A549 (cell line): ENCODE measurements at regions not wholly inside any gene's neighbourhood (a gene's known extent, or its start where the extent isn't known, plus 50 kb on each side); places are given as distances from the start of the nearest gene placed in this dataset.

Experiments
- ATAC-seq, 2 experiments: fragments of 200-7000 bp in 1 of 2; fragments of >200 bp in 1 of 2; cut with Nextera tagmentation in 1 of 2; cut with Tn5 transposase in 1 of 2; 3 replicates each; pipeline versions ENCODE4 v1.8.0 to v1.9.1; 2018 to 2020; ENCODE audit warnings: mild to moderate bottlenecking in 1 of 2, moderate library complexity in 1 of 2
- CTCF ChIA-PET: fragments of 300-600 bp; sonication (Branson Sonifier 250); formaldehyde crosslinking; extraction: SDS; loops from one replicate; lab custom pipeline; 2021; ENCODE audit warnings: antibody characterized with exemption, inconsistent platforms; lab: Yijun Ruan, JAX
- POLR2A ChIA-PET: fragments of 350-600 bp; formaldehyde crosslinking; extraction: SDS; loops from one replicate; lab custom pipeline; 2021; ENCODE audit warnings: antibody characterized with exemption, inconsistent platforms; lab: Yijun Ruan, JAX
- DNase-seq, 2 experiments: peaks; one replicate each; pipeline versions ENCODE4 v3.0.0 to v3.0.0-alpha.2; 2011 to 2016; ENCODE audit warnings: low read depth in 1 of 2, low spot score in 1 of 2
- FAIRE-seq: peaks from 2 replicates; lab custom pipeline; 2011; peaks lifted over from hg19 to GRCh38; lab: Jason Lieb, UNC
- H3K27ac ChIP-seq, 2 experiments: fragments of >200 bp; sonication (Bioruptor Twin); formaldehyde crosslinking; 3 replicates each; pipeline ENCODE4 v1.5.1; 2016 to 2017
- H3K4me1 ChIP-seq: fragments of >200 bp; sonication (Bioruptor Twin); formaldehyde crosslinking; 3 replicates; pipeline ENCODE4 v1.6.1; 2016
- H3K4me2 ChIP-seq: fragments of >200 bp; sonication (Bioruptor Twin); formaldehyde crosslinking; 3 replicates; pipeline ENCODE4 v1.6.1; 2016
- H3K4me3 ChIP-seq: fragments of >200 bp; sonication (Bioruptor Twin); formaldehyde crosslinking; 3 replicates; pipeline ENCODE4 v1.5.1; 2016
- H3K9me3 ChIP-seq: fragments of >200 bp; sonication (Bioruptor Twin); formaldehyde crosslinking; 3 replicates; pipeline ENCODE4 v1.6.1; 2016
- BCL3 ChIP-seq: fragments of >200 bp; sonication (Bioruptor Twin); formaldehyde crosslinking; IDR thresholded peaks from 3 replicates; pipeline ENCODE4 v1.6.1; 2016
- CBX2 ChIP-seq: fragments of 200-600 bp; sonication (generic); IDR thresholded peaks from 2 replicates; pipeline ENCODE4 v1.6.1; 2016; ENCODE audit warnings: low read depth, mild to moderate bottlenecking, borderline replicate concordance
- CEBPB ChIP-seq, 2 experiments: fragments of >200 bp in 1 of 2; sonication (Bioruptor Twin) in 1 of 2; formaldehyde crosslinking in 1 of 2; IDR thresholded peaks; 2 replicates each; pipeline ENCODE4 v1.6.1; 2012 to 2016
- CHD2 ChIP-seq: fragments of 150-350 bp; IDR thresholded peaks from 2 replicates; pipeline ENCODE4 v1.6.1; 2014; ENCODE audit warnings: low read length; ENCODE audit not compliant: partially characterized antibody
- EHF ChIP-seq: fragments of 250-450 bp; sonication (Bioruptor Pico); IDR thresholded peaks from 2 replicates; pipeline ENCODE4 v1.5.0; 2020; ENCODE audit warnings: mild to moderate bottlenecking
- FOSB ChIP-seq: fragments of 250-450 bp; sonication (Bioruptor Pico); IDR thresholded peaks from 2 replicates; pipeline ENCODE4 v1.5.0; 2020; ENCODE audit warnings: mild to moderate bottlenecking, moderate library complexity
- GATA3 ChIP-seq: IDR thresholded peaks from 2 replicates; pipeline ENCODE4 v1.6.1; 2012; ENCODE audit warnings: borderline replicate concordance
- HDAC2 ChIP-seq: fragments of 200-600 bp; sonication (generic); IDR thresholded peaks from 2 replicates; pipeline ENCODE4 v1.6.1; 2016
- HES2 ChIP-seq: fragments of >200 bp; sonication (Bioruptor Twin); formaldehyde crosslinking; IDR thresholded peaks from 2 replicates; pipeline ENCODE4 v1.6.1; 2016
- HOXA7 ChIP-seq: fragments of 250-450 bp; sonication (Bioruptor Pico); IDR thresholded peaks from 2 replicates; pipeline ENCODE4 v1.5.0; 2020; ENCODE audit warnings: mild to moderate bottlenecking, moderate library complexity
- HOXB13 ChIP-seq: fragments of 250-450 bp; sonication (Bioruptor Pico); IDR thresholded peaks from 2 replicates; pipeline ENCODE4 v1.5.0; 2020; ENCODE audit warnings: low read depth, mild to moderate bottlenecking, moderate library complexity
- HOXB5 ChIP-seq: fragments of 250-450 bp; sonication (Bioruptor Pico); IDR thresholded peaks from 2 replicates; pipeline ENCODE4 v1.5.0; 2020; ENCODE audit warnings: mild to moderate bottlenecking, moderate library complexity
- KDM5A ChIP-seq: fragments of 200-600 bp; sonication (generic); IDR thresholded peaks from 2 replicates; pipeline ENCODE4 v1.6.1; 2016; ENCODE audit warnings: antibody characterized with exemption, mild to moderate bottlenecking
- MYC ChIP-seq: IDR thresholded peaks from 2 replicates; pipeline ENCODE4 v1.6.1; 2012; ENCODE audit warnings: mild to moderate bottlenecking, inconsistent platforms, low read length, improper control_type of control experiment, borderline replicate concordance
- NFE2L2 ChIP-seq: fragments of 150-350 bp; conservative IDR thresholded peaks from 2 replicates; pipeline ENCODE4 v1.6.1; 2014; ENCODE audit warnings: low read length
- NPAS2 ChIP-seq: fragments of 250-450 bp; sonication (Bioruptor Pico); IDR thresholded peaks from 2 replicates; pipeline ENCODE4 v1.8.0; 2022; ENCODE audit warnings: mild to moderate bottlenecking, moderate library complexity, borderline replicate concordance
- NR3C1 ChIP-seq: fragments of >200 bp; sonication (Bioruptor Twin); formaldehyde crosslinking; IDR thresholded peaks from 3 replicates; pipeline ENCODE4 v1.6.1; 2017
- PHF8 ChIP-seq: fragments of 200-600 bp; sonication (generic); IDR thresholded peaks from 2 replicates; pipeline ENCODE4 v1.6.1; 2016; ENCODE audit warnings: low read depth, mild to moderate bottlenecking, antibody characterized with exemption, moderate library complexity, borderline replicate concordance
- RARB ChIP-seq: fragments of 250-450 bp; sonication (Bioruptor Pico); IDR thresholded peaks from 2 replicates; pipeline ENCODE4 v1.8.0; 2021; ENCODE audit warnings: mild to moderate bottlenecking, moderate library complexity
- RFX5 ChIP-seq: fragments of 450-650 bp; IDR thresholded peaks from 2 replicates; pipeline ENCODE4 v1.7.1; 2014; ENCODE audit warnings: antibody characterized with exemption, mild to moderate bottlenecking, moderate library complexity
- SREBF2 ChIP-seq: fragments of 450-650 bp; IDR thresholded peaks from 2 replicates; pipeline ENCODE4 v1.6.1; 2014; ENCODE audit warnings: mild to moderate bottlenecking, moderate library complexity
- TP53 ChIP-seq: fragments of 250-450 bp; sonication (Bioruptor Pico); IDR thresholded peaks from 2 replicates; pipeline ENCODE4 v1.5.0; 2021; ENCODE audit warnings: mild to moderate bottlenecking, moderate library complexity
- ZC3H11A ChIP-seq: fragments of 450-650 bp; IDR thresholded peaks from 2 replicates; pipeline ENCODE4 v1.6.1; 2014; ENCODE audit warnings: antibody characterized with exemption, mild to moderate bottlenecking
- ZFP36 ChIP-seq: fragments of 450-650 bp; IDR thresholded peaks from 2 replicates; pipeline ENCODE4 v1.6.1; 2014; ENCODE audit warnings: borderline replicate concordance; ENCODE audit not compliant: partially characterized antibody
- WGBS: methylation state at CpG from one replicate; pipeline ENCODE4 v1.1.6; 2017; ENCODE audit errors: missing lambda C conversion rate; 5-methylcytosine and 5-hydroxymethylcytosine counted together

- FAIRE-seq (no peak), DNase-seq (no peak), ATAC-seq (no peak)
- no peaks in the 10 kb centered on the region for H3K4me1 ChIP-seq
- H3K9me3 ChIP-seq = no peaks in the 10 kb centered on the region
- WGBS = 27% methylated on average over 18 of the region's 19 CpGs
- no peak overlapping the region for H3K4me2 ChIP-seq
- H3K4me3 ChIP-seq = no peak overlapping the region
- ChIA-PET CTCF (no interaction called here), POLR2A (no interaction called here)
- TF ChIP-seq GATA3 (no peak), HOXB13 (no peak), CHD2 (no peak), SREBF2 (no peak), EHF (CRISPR knock-in tag) (no peak), NPAS2 (no peak), ZFP36 (no peak), PHF8 (no peak), NFE2L2 (no peak)
- H3K27ac ChIP-seq = no peak overlapping the region
Measured at GRCh38 chr18:78071166-78071710, 821.6 kb downstream of the GALR1 start.

GRCh38 chr18:78071776-78072175 lies 822.1 kb downstream of the GALR1 start:
- no peak for DNase-seq
- Histone ChIP-seq H3K4me1 (no peaks in the 10 kb centered on the region), H3K9me3 (no peaks in the 10 kb centered on the region), H3K27ac (no peak overlapping the region), H3K4me2 (no peak overlapping the region), H3K4me3 (no peak overlapping the region)
- POLR2A ChIA-PET = no interaction called here
- CTCF ChIA-PET = interaction anchor here (0.6 kb wide), 1 partner anchor 496 kb away, joined by 6 read pairs; no protein-coding TSS in a partner anchor
- TF ChIP-seq RARB (CRISPR knock-in tag) (no peak), NR3C1 (no peak), ZC3H11A (no peak), CBX2 (no peak), TP53 (CRISPR knock-in tag) (no peak), NPAS2 (no peak), HOXB5 (CRISPR knock-in tag) (no peak), MYC (no peak), HES2 (no peak)
- no peak for ATAC-seq
- WGBS = 9% methylated on average over 3 of the region's 3 CpGs
- no peak for FAIRE-seq

GRCh38 chr18:78072375-78072774 lies 822.7 kb downstream of the GALR1 start:
- POLR2A ChIA-PET = no interaction called here
- 36% methylated on average over 14 of the region's 14 CpGs for WGBS
- no peaks in the 10 kb centered on the region for H3K4me1 ChIP-seq
- ATAC-seq = no peak
- TF ChIP-seq TP53 (CRISPR knock-in tag) (no peak), HDAC2 (no peak), NR3C1 (no peak), HOXA7 (CRISPR knock-in tag) (no peak), RFX5 (no peak), ZC3H11A (no peak), CEBPB (IDR thresholded peaks at IDR 0.05) (no peak), ZFP36 (no peak), KDM5A (no peak), FOSB (CRISPR knock-in tag) (no peak), BCL3 (no peak)
- no peak overlapping the region for H3K4me3 ChIP-seq
- H3K9me3 ChIP-seq = no peaks in the 10 kb centered on the region
- CTCF ChIA-PET = interaction anchor here (0.6 kb wide), 1 partner anchor 496 kb away, joined by 6 read pairs; no protein-coding TSS in a partner anchor
- H3K27ac ChIP-seq = no peak overlapping the region
- DNase-seq = no peak
- H3K4me2 ChIP-seq = no peak overlapping the region
- FAIRE-seq = no peak
